ENCODE measurements at regions not wholly inside any gene's neighbourhood (a gene's known extent, or its start where the extent isn't known, plus 50 kb on each side); places are given as distances from the start of the nearest gene placed in this dataset.

- no peaks in the 10 kb centered on the region for H3K27me3 ChIP-seq (ENCODE audit: control insufficient read depth in 2 of 2, insufficient read depth in 2 of 2, low read length in 2 of 2)
- H2AFZ ChIP-seq (ENCODE audit: low read depth, low read length) = no peak overlapping the region
- H3K4me2 ChIP-seq (ENCODE audit: insufficient read depth, low read length) = no peak overlapping the region
- ATAC-seq (peak; percentile 84), DNase-seq (ENCODE audit: extremely low read depth in 1 of 4, low spot score in 3 of 4) (peak in 3 of 4 experiments; percentile 8 to 67 (median 10)), FAIRE-seq (peak; percentile 85)
- CTCF ChIA-PET (ENCODE audit: low intra/inter-chr PET ratio) = no interaction called here
- no peaks in the 10 kb centered on the region for H4K20me1 ChIP-seq (replicated peaks; ENCODE audit: control insufficient read depth, insufficient read depth, low read length)
- no peaks in the 10 kb centered on the region for H3K36me3 ChIP-seq (ENCODE audit: control insufficient read depth, insufficient read depth, low read length)
- POLR2A ChIA-PET = no interaction called here
- peaks cover 4% of the 10 kb centered on the region; the same call in 1 of the 2 replicates for H3K9me3 ChIP-seq (replicated peaks; ENCODE audit: control insufficient read depth, insufficient read depth, low read depth, low read length)
- H3K27ac ChIP-seq (ENCODE audit: extremely low read depth, low read depth, low read length) = no peak overlapping the region
- H3K9ac ChIP-seq (ENCODE audit: insufficient read depth in 1 of 2, low read depth in 2 of 2, low read length in 2 of 2) = no peak overlapping the region
- peaks cover 0 to 13% of the 10 kb centered on the region in 2 experiments; a peak in 3 of 5 replicates for H3K4me1 ChIP-seq (replicated peaks in 1 of 2; ENCODE audit: control insufficient read depth in 2 of 2, insufficient read depth in 2 of 2, low read length in 2 of 2)
- BruUV-seq (replicated peaks) = no TSS peak
- no peaks in the 10 kb centered on the region for H3K9me1 ChIP-seq (ENCODE audit: control insufficient read depth, insufficient read depth, low read length)
- in situ Hi-C loops (cut with MboI) (no loop called here), intact Hi-C loops (cut with micrococcal nuclease) (loop anchor here (2.0 to 5.0 kb wide), 3 partner anchors 58 to 1030 kb away; no protein-coding TSS in a partner anchor)
- H3K79me2 ChIP-seq (ENCODE audit: control insufficient read depth, insufficient read depth, low read length) = no peaks in the 10 kb centered on the region
- no peak overlapping the region for H3K4me3 ChIP-seq
- TF ChIP-seq, protein P1, sequence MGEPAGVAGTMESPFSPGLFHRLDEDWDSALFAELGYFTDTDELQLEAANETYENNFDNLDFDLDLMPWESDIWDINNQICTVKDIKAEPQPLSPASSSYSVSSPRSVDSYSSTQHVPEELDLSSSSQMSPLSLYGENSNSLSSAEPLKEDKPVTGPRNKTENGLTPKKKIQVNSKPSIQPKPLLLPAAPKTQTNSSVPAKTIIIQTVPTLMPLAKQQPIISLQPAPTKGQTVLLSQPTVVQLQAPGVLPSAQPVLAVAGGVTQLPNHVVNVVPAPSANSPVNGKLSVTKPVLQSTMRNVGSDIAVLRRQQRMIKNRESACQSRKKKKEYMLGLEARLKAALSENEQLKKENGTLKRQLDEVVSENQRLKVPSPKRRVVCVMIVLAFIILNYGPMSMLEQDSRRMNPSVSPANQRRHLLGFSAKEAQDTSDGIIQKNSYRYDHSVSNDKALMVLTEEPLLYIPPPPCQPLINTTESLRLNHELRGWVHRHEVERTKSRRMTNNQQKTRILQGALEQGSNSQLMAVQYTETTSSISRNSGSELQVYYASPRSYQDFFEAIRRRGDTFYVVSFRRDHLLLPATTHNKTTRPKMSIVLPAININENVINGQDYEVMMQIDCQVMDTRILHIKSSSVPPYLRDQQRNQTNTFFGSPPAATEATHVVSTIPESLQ (CRISPR knock-in tag; IDR thresholded peaks at IDR 0.05) = no peak
- TF ChIP-seq PRMT5 (CRISPR knock-in tag; IDR thresholded peaks at IDR 0.05) (no peak), ZSCAN29 (IDR thresholded peaks at IDR 0.05) (no peak), FOXO4 (CRISPR knock-in tag; IDR thresholded peaks at IDR 0.05) (no peak), RAD21 (CRISPR knock-in tag; conservative IDR thresholded peaks at IDR 0.05 in 1 of 2, IDR thresholded peaks at IDR 0.05 in 1 of 2) (peak; percentile 42 to 80; a peak in 3 of 4 replicates), ZNF445 (CRISPR knock-in tag; IDR thresholded peaks at IDR 0.05; ENCODE audit: low read depth) (no peak), SMC3 (conservative IDR thresholded peaks at IDR 0.05; ENCODE audit: insufficient read depth, low read depth, low read length) (no peak), ZNF239 (CRISPR knock-in tag; IDR thresholded peaks at IDR 0.05) (no peak), BRD4 (IDR thresholded peaks at IDR 0.05) (no peak), CBFB (CRISPR knock-in tag; IDR thresholded peaks at IDR 0.05) (no peak), KDM1A (IDR thresholded peaks at IDR 0.05) (no peak), CC2D1A (IDR thresholded peaks at IDR 0.05) (0 out of 2 replicates have a peak, but pooled peaks have one; percentile 21), NFIC (IDR thresholded peaks at IDR 0.05) (no peak)
- TF ChIP-seq, protein P2, sequence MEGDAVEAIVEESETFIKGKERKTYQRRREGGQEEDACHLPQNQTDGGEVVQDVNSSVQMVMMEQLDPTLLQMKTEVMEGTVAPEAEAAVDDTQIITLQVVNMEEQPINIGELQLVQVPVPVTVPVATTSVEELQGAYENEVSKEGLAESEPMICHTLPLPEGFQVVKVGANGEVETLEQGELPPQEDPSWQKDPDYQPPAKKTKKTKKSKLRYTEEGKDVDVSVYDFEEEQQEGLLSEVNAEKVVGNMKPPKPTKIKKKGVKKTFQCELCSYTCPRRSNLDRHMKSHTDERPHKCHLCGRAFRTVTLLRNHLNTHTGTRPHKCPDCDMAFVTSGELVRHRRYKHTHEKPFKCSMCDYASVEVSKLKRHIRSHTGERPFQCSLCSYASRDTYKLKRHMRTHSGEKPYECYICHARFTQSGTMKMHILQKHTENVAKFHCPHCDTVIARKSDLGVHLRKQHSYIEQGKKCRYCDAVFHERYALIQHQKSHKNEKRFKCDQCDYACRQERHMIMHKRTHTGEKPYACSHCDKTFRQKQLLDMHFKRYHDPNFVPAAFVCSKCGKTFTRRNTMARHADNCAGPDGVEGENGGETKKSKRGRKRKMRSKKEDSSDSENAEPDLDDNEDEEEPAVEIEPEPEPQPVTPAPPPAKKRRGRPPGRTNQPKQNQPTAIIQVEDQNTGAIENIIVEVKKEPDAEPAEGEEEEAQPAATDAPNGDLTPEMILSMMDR (IDR thresholded peaks at IDR 0.05 in 2 of 3, conservative IDR thresholded peaks at IDR 0.05 in 1 of 3; ENCODE audit: insufficient read depth in 2 of 3, low read depth in 1 of 3, low read length in 3 of 3) = peak; percentile 44 to 57 (median 51)
- TF ChIP-seq, protein P3, sequence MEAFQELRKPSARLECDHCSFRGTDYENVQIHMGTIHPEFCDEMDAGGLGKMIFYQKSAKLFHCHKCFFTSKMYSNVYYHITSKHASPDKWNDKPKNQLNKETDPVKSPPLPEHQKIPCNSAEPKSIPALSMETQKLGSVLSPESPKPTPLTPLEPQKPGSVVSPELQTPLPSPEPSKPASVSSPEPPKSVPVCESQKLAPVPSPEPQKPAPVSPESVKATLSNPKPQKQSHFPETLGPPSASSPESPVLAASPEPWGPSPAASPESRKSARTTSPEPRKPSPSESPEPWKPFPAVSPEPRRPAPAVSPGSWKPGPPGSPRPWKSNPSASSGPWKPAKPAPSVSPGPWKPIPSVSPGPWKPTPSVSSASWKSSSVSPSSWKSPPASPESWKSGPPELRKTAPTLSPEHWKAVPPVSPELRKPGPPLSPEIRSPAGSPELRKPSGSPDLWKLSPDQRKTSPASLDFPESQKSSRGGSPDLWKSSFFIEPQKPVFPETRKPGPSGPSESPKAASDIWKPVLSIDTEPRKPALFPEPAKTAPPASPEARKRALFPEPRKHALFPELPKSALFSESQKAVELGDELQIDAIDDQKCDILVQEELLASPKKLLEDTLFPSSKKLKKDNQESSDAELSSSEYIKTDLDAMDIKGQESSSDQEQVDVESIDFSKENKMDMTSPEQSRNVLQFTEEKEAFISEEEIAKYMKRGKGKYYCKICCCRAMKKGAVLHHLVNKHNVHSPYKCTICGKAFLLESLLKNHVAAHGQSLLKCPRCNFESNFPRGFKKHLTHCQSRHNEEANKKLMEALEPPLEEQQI (IDR thresholded peaks at IDR 0.05) = 0 out of 2 replicates have a peak, but pooled peaks have one; percentile 28
Observed at GRCh38 chrX:125436855-125437254, 117.2 kb downstream of the TEX13C start.
